RWPE1 (cell line): ENCODE measurements at regions not wholly inside any gene's neighbourhood (a gene's known extent, or its start where the extent isn't known, plus 50 kb on each side); places are given as distances from the start of the nearest gene placed in this dataset.
A peak's percentile ranks its signal among the peaks of the same experiment; 100 is the strongest.

Experiments
- CTCF ChIA-PET: fragments of 350-600 bp; sonication (Branson Sonifier 250); formaldehyde crosslinking; extraction: SDS; loops from one replicate; lab custom pipeline; 2021; lab: Yijun Ruan, JAX
- POLR2A ChIA-PET: fragments of 400-600 bp; formaldehyde crosslinking; extraction: SDS; loops from one replicate; lab custom pipeline; 2020; ENCODE audit warnings: antibody characterized with exemption; ENCODE audit not compliant: low non-redundant PET; lab: Yijun Ruan, JAX
- DNase-seq: peaks from one replicate; pipeline ENCODE4 v3.0.0; 2012; ENCODE audit warnings: low spot score
- H3K27ac ChIP-seq: fragments of 450-650 bp; 2 replicates; pipeline ENCODE4 v1.5.1; 2017
- CTCF ChIP-seq: fragments of 450-650 bp; conservative IDR thresholded peaks from 2 replicates; pipeline ENCODE4 v1.5.1; 2017; ENCODE audit warnings: low read depth, mild to moderate bottlenecking

GRCh38 chr17:79395066-79395465 is 215.8 kb downstream of the RBFOX3 start:
- CTCF ChIA-PET, result interaction anchor here (0.6 to 1.0 kb wide), 3 partner anchors 207 to 330 kb away, joined by 3 to 4 read pairs (median 3); no protein-coding TSS in a partner anchor
- no peak overlapping the region for H3K27ac ChIP-seq
- TF ChIP-seq CTCF, result no peak
- POLR2A ChIA-PET, result no interaction called here
- no peak for DNase-seq

GRCh38 chr17:79393358-79394052 is 217.3 kb downstream of the RBFOX3 start:
- POLR2A ChIA-PET, result no interaction called here
- CTCF ChIA-PET, result interaction anchor here (0.5 to 7.2 kb wide), 20 partner anchors 9 to 543 kb away, joined by 3 to 70 read pairs (median 4); no protein-coding TSS in a partner anchor
- DNase-seq, result peak; percentile 66
- no peak overlapping the region for H3K27ac ChIP-seq
- TF ChIP-seq CTCF, result peak; percentile 97

- DNase-seq, result no peak
- CTCF ChIA-PET, result interaction anchor here (0.6 to 7.2 kb wide), 24 partner anchors 10 to 347 kb away, joined by 3 to 88 read pairs (median 4); no protein-coding TSS in a partner anchor
- no peak overlapping the region for H3K27ac ChIP-seq
- no peak for TF ChIP-seq CTCF
- POLR2A ChIA-PET, result no interaction called here
Measured at GRCh38 chr17:79392598-79392997, 218.3 kb downstream of the RBFOX3 start.

- DNase-seq, result peak; percentile 72
- ChIA-PET CTCF (interaction anchor here (0.6 to 7.2 kb wide), 41 partner anchors 10 to 1296 kb away, joined by 3 to 88 read pairs (median 4); no protein-coding TSS in a partner anchor), POLR2A (interaction anchor here (0.5 to 1.1 kb wide), 2 partner anchors 201 to 907 kb away, joined by 3 to 6 read pairs; no protein-coding TSS in a partner anchor)
- H3K27ac ChIP-seq, result no peak overlapping the region
- TF ChIP-seq CTCF, result peak; percentile 96
Measured at GRCh38 chr17:79391376-79392233, 219.2 kb downstream of the RBFOX3 start.

- CTCF ChIA-PET, result interaction anchor here (3.0 to 7.2 kb wide), 3 partner anchors 13 to 302 kb away, joined by 39 to 88 read pairs (median 70); no protein-coding TSS in a partner anchor
- POLR2A ChIA-PET, result no interaction called here
- no peak for TF ChIP-seq CTCF
- no peak overlapping the region for H3K27ac ChIP-seq
- no peak for DNase-seq
Measured at GRCh38 chr17:79389896-79390295, 221.0 kb downstream of the RBFOX3 start.
